NCI-H2227 (cell line): ENCODE measurements at regions not wholly inside any gene's neighbourhood (a gene's known extent, or its start where the extent isn't known, plus 50 kb on each side); places are given as distances from the start of the nearest gene placed in this dataset.
"Not testable (repeated sequence)": the region's sequence is repeated elsewhere in the genome, so short reads cannot be mapped to it uniquely, and the experiment has no call there.

Experiments used
- DNase-seq: peaks from one replicate; lab custom pipeline; 2025; ENCODE audit not compliant: unreplicated experiment; lab: John Stamatoyannopoulos, UW

- DNase-seq: no peak
Measured at GRCh38 chr12:94863321-94864035, 140.0 kb downstream of the NDUFA12 start.

- no peak for DNase-seq
Measured at GRCh38 chr12:94862421-94862820, 141.1 kb downstream of the NDUFA12 start.

- DNase-seq: no peak
Measured at GRCh38 chr12:94856324-94856723, 147.2 kb downstream of the NDUFA12 start.

GRCh38 chr12:94855853-94856252, 147.6 kb downstream of the NDUFA12 start:
- no peak for DNase-seq

- DNase-seq: no peak
Measured at GRCh38 chr12:94851396-94852028, 152.0 kb downstream of the NDUFA12 start.

GRCh38 chr12:94849411-94849976, 154.0 kb downstream of the NDUFA12 start:
- no peak for DNase-seq

GRCh38 chr12:94848966-94849365, 154.5 kb downstream of the NDUFA12 start:
- no peak for DNase-seq

GRCh38 chr12:94845110-94845509, 158.4 kb downstream of the NDUFA12 start:
- no peak for DNase-seq

GRCh38 chr12:94844452-94844851, 159.0 kb downstream of the NDUFA12 start:
- DNase-seq: no peak

GRCh38 chr12:94841904-94842610, 161.4 kb downstream of the NDUFA12 start:
- no peak for DNase-seq

- DNase-seq: no peak
Measured at GRCh38 chr12:94841177-94841576, 162.3 kb downstream of the NDUFA12 start.

GRCh38 chr12:94839347-94839746, 164.2 kb downstream of the NDUFA12 start:
- no peak for DNase-seq

- DNase-seq: not testable (repeated sequence)
Measured at GRCh38 chr12:94836952-94837670, 166.4 kb downstream of the NDUFA12 start.

- DNase-seq: no peak
Measured at GRCh38 chr12:94834036-94834625, 169.4 kb downstream of the NDUFA12 start.

- no peak for DNase-seq
Measured at GRCh38 chr12:94832780-94833681, 170.5 kb downstream of the NDUFA12 start.

- DNase-seq: no peak
Measured at GRCh38 chr12:94832105-94832504, 171.4 kb downstream of the NDUFA12 start.

- DNase-seq: no peak
Measured at GRCh38 chr12:94831081-94831751, 172.3 kb downstream of the NDUFA12 start.

- no peak for DNase-seq
Measured at GRCh38 chr12:94829552-94829951, 173.9 kb downstream of the NDUFA12 start.

- DNase-seq: no peak
Measured at GRCh38 chr12:94819011-94819410, 168.7 kb upstream of the TMCC3 start.
